GM18498 (cell line): ENCODE measurements at regions not wholly inside any gene's neighbourhood (a gene's known extent, or its start where the extent isn't known, plus 50 kb on each side); places are given as distances from the start of the nearest gene placed in this dataset.
A peak's percentile ranks its signal among the peaks of the same experiment; 100 is the strongest.

Experiments
- ATAC-seq: cut with Tn5 transposase; IDR thresholded peaks from one replicate; pipeline ENCODE4 v1.9.1; 2021; ENCODE audit warnings: mild to moderate bottlenecking, moderate library complexity; ENCODE audit not compliant: unreplicated experiment

GRCh38 chr2:181332044-181332605, 125.1 kb upstream of the ITGA4 start:
- no peak for ATAC-seq

- ATAC-seq = peak; percentile 69
Observed at GRCh38 chr2:181334158-181334826, 122.9 kb upstream of the ITGA4 start.

GRCh38 chr2:181340891-181341290, 116.3 kb upstream of the ITGA4 start:
- ATAC-seq = no peak

DNA sequence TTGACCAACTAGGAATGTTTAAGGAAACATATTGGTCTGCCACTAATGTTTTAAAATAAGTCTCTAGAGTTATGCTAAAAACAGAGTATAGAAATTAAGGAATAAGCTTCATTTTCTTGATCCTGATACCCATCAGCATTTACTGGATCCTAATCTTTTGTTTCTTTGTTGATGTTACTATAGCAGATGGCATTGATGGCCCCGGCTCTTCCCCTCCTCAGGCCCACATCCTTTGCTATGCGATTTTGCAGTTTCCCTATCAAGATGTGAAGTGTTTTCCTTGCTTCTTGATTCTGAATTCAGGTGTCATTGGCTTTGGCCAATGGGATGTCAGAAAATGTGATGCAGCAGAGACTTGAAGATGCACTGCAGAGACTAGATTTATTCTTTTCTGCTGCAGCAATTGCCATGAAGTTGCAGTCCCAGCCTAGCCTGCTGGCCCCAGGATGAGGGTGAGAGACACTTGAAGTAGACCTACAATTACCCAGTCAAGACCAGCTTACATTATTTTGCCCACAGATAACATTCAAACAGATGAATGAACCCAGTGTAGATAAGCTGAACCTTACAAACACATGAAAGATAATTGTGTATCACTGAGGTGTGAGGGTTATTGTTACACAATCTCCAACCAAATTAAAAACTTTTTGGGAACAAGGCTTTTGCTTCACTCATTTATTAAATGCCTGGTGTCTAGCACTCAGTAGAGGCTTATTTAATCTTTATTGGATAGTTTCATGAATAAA, 115.2 kb upstream of the ITGA4 start:
- ATAC-seq = no peak

DNA sequence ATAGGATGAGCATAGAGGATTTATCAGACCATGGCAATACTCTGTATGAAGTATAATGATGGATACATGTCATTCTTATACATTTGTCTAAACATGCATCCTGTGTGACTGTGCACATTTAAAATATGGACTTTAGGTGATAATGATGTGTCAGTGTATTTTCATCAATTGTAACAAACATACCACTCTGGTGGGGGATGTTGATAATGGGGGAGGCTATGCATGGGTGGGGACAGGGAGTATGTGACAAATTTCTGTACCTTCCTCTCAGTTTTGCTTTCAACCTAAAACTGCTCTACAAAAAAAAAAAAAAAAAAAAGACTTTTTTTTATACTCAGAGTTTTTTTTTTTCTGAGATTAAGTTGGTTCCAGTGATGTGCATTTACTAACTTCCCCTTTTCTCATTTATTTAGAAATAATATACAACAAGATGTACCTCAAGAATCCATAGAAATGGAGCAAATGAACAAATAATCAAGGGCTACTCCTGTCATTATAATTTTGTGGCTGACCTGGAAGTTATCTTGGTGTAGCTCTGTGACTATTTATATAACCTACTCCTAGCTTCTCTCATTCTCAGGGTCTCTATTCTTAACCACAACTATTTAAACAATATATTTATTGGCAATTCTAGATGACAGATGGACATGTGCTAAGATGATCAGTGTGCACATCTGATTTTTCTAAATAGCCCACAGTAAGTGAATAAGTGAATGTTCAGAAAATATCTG, 108.9 kb upstream of the ITGA4 start:
- peak; percentile 81 for ATAC-seq

DNA sequence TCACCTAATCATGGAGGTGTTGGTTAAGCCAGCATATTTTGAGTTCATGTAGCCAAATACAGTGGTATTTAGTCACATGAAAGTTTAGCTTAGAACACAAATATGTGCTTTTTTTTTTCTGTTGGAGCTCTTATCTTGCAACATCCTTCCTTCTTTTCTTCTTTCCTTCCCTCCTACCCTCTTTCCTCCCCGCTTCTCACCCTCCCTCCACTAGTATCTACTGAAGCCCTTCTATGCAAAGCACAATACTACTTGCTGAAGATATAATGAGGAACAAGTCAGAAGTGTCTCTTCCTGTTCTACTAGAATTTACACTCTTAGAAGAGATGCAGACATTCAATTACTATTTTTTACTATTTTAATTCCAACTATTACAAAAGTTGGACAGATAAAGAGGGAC, 105.0 kb upstream of the ITGA4 start:
- peak; percentile 45 for ATAC-seq

DNA sequence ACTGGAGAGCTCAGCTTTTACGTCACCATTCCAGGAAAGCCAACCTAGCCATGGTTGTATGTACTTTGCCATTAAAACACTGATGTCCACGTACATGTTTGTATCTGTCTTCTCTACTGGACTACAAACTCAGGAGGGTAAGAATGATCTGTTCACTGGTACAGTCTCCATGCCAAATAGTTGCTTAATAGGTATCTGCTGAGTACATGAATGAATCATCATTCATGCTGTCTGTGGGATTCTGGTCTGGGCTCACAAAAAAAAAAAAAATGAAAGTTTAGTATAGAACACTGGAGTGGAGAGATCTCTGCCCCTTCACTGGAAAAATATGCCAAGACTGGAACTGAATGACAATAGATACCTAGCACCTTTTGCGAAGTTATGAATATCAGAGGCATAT, 102.6 kb upstream of the ITGA4 start:
- ATAC-seq = no peak

- no peak for ATAC-seq
Observed at GRCh38 chr2:181356526-181357130, 100.6 kb upstream of the ITGA4 start.

DNA sequence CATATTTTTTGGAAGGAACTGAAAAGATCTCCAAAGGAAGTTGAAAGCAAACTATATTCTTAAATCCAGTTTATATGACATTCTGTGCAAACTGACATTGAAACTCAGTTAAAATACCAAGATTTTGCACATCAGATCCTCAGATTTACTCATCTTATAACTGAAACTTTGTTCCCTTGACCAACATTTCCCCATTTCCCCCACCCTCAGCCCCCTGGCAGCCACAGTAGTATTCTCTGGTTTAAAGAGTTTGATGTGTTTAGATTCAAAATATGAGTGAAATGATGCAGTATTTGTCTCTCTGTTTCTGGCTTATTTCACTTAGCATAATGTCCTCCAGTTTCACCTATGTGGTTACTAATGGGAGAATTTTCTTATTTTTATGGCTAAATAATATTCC, 99.2 kb upstream of the ITGA4 start:
- ATAC-seq = no peak

GRCh38 chr2:181362561-181362960, 94.6 kb upstream of the ITGA4 start:
- peak; percentile 55 for ATAC-seq

GRCh38 chr2:181363164-181363563, 94.0 kb upstream of the ITGA4 start:
- no peak for ATAC-seq

GRCh38 chr2:181364492-181365170, 92.6 kb upstream of the ITGA4 start:
- ATAC-seq = no peak

GRCh38 chr2:181366675-181367175, 90.5 kb upstream of the ITGA4 start:
- no peak for ATAC-seq

- no peak for ATAC-seq
Observed at GRCh38 chr2:181367411-181367810, 89.8 kb upstream of the ITGA4 start.

DNA sequence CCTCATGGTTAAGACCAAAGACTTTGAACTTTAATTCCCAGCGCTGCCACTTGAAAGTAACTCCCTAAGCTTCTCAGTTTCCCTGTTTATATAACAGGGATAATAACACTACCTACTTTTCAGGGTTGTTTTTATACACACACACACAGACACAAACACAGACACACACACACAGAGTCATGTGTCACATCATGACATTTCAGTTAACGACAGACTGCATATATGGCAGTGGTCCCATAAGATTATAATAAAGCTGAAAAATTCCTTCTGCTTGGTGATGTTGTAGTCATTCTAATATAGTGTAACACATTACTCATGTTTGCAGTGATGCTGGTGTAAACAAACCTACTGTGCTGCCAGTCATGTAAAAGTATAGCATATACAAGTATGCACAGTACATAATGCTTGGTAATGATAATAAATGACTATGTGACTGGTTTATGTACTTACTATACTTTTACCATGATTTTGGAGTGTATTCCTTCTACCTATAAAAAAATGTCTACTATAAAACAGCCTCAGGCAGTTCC, 89.2 kb upstream of the ITGA4 start:
- ATAC-seq = no peak

DNA sequence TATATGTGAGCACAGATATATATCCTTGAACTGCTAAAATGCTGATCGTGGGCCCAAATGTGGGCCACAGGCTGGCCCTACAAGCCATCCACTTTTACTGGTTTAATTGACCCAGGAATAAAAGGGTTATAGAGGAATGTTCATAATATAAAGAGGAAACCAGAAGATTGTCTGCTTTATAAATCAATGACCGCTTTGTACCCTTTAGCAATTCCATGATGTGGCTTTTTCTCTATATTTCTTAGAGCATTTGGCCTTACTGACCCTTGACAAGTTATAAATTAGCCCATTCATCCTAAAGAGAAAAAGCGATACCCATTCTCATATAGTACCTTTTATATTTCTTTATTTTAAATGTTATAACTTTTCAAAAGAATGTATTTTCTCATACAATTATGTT, 87.1 kb upstream of the ITGA4 start:
- no peak for ATAC-seq

DNA sequence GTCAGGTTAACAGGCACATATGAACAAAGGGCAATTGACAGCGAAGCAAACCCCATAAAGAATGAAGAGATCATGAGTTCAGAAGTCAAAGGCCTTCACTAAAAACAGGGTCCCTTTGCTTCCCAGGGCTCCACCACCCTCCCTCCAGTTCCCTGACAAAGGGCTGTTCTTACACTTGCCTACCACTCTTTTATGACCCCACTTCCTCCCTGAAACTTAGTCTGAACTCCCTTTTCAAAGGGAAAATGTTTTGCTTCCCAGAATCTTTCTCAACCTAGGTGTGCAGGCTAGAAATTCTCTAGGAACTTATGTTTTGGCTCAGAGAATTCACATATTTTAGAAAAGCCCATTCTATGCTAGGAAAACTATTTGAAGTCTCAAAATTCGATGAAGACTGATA, 86.0 kb upstream of the ITGA4 start:
- no peak for ATAC-seq

GRCh38 chr2:181371782-181372645, 85.2 kb upstream of the ITGA4 start:
- no peak for ATAC-seq

- ATAC-seq = no peak
Observed at GRCh38 chr2:181372646-181373040, 84.5 kb upstream of the ITGA4 start.
